Osteoblast (primary cell): ENCODE measurements at regions not wholly inside any gene's neighbourhood (a gene's known extent, or its start where the extent isn't known, plus 50 kb on each side); places are given as distances from the start of the nearest gene placed in this dataset.

Source experiments
- DNase-seq: peaks from one replicate; pipeline ENCODE4 v3.0.0; 2011; ENCODE audit warnings: low spot score, mixed read lengths; ENCODE audit not compliant: insufficient read length; ENCODE audit errors: missing footprints
- H2AFZ ChIP-seq: 2 replicates; pipeline ENCODE4 v1.6.0; 2011; ENCODE audit warnings: mild to moderate bottlenecking, low read length
- H3K27ac ChIP-seq: 2 replicates; pipeline ENCODE4 v1.5.1; 2011; ENCODE audit warnings: mild to moderate bottlenecking, low read depth, low read length, moderate library complexity
- H3K27me3 ChIP-seq: 2 replicates; pipeline ENCODE4 v1.6.0; 2012; ENCODE audit warnings: mild to moderate bottlenecking, control low read depth, inconsistent platforms, low read length, moderate library complexity; ENCODE audit not compliant: insufficient read depth
- H3K36me3 ChIP-seq: 2 replicates; pipeline ENCODE4 v1.5.1; 2011; ENCODE audit warnings: mild to moderate bottlenecking, low read length, control low read depth, moderate library complexity; ENCODE audit not compliant: insufficient read depth
- H3K4me1 ChIP-seq: 2 replicates; pipeline ENCODE4 v1.5.1; 2011; ENCODE audit warnings: mild to moderate bottlenecking, low read length, control low read depth, moderate library complexity; ENCODE audit not compliant: insufficient read depth
- H3K4me2 ChIP-seq: 2 replicates; pipeline ENCODE4 v1.6.0; 2011; ENCODE audit warnings: mild to moderate bottlenecking, low read length; ENCODE audit not compliant: insufficient read depth
- H3K4me3 ChIP-seq: fragments of 200-600 bp; sonication (generic); 3 replicates; pipeline ENCODE4 v1.5.1; 2012; ENCODE audit warnings: mild to moderate bottlenecking, low read length, inconsistent platforms; ENCODE audit not compliant: insufficient read depth
- H3K79me2 ChIP-seq: 2 replicates; pipeline ENCODE4 v1.6.0; 2012; ENCODE audit warnings: mild to moderate bottlenecking, low read length, control low read depth, inconsistent platforms; ENCODE audit not compliant: insufficient read depth
- H3K9me3 ChIP-seq: 2 replicates; pipeline ENCODE4 v1.5.1; 2011; ENCODE audit warnings: low read depth, low read length, control low read depth
- H4K20me1 ChIP-seq: 2 replicates; pipeline ENCODE4 v1.6.0; 2012; ENCODE audit warnings: mild to moderate bottlenecking, low read length, control low read depth; ENCODE audit not compliant: insufficient read depth
- TF ChIP-seq, protein P1 (sequence below): IDR thresholded peaks from 2 replicates; pipeline ENCODE4 v1.5.1; 2011; ENCODE audit warnings: mild to moderate bottlenecking, low read depth, low read length, moderate library complexity; ENCODE audit errors: extremely low read depth

DNA sequence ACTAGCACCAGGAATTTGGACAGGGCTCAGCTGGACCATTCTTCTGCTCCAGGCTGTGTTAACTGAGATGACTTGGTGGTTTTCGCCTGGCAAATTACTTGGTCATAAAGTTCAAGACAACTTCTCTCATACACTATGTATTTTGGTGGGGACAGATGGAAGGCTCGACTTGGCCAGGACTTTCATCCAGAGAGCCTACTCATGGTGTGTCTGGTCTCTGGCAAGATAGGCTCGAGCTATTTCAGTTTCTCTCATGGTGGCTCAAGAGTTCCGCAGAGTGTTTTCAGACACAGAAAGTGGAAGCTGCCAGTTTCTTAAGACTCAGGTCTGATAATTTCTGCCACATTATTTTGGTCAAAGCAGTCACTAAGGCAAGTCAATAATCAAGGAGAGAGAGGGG is 135.6 kb downstream of the IRX2 start:
- DNase-seq, result no peak
- Histone ChIP-seq H3K27ac (no peak overlapping the region), H3K36me3 (no peaks in the 10 kb centered on the region), H3K4me2 (no peak overlapping the region), H3K4me3 (no peak overlapping the region), H3K9me3 (peaks cover 2% of the 10 kb centered on the region), H3K4me1 (no peaks in the 10 kb centered on the region), H3K27me3 (no peaks in the 10 kb centered on the region), H4K20me1 (no peaks in the 10 kb centered on the region), H2AFZ (no peak overlapping the region), H3K79me2 (no peaks in the 10 kb centered on the region)
- TF ChIP-seq, protein P1, sequence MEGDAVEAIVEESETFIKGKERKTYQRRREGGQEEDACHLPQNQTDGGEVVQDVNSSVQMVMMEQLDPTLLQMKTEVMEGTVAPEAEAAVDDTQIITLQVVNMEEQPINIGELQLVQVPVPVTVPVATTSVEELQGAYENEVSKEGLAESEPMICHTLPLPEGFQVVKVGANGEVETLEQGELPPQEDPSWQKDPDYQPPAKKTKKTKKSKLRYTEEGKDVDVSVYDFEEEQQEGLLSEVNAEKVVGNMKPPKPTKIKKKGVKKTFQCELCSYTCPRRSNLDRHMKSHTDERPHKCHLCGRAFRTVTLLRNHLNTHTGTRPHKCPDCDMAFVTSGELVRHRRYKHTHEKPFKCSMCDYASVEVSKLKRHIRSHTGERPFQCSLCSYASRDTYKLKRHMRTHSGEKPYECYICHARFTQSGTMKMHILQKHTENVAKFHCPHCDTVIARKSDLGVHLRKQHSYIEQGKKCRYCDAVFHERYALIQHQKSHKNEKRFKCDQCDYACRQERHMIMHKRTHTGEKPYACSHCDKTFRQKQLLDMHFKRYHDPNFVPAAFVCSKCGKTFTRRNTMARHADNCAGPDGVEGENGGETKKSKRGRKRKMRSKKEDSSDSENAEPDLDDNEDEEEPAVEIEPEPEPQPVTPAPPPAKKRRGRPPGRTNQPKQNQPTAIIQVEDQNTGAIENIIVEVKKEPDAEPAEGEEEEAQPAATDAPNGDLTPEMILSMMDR, result no peak

- no peaks in the 10 kb centered on the region for H3K36me3 ChIP-seq
- no peak overlapping the region for H2AFZ ChIP-seq
- H3K27ac ChIP-seq, result no peak overlapping the region
- H3K4me3 ChIP-seq, result no peak overlapping the region
- H3K9me3 ChIP-seq, result peaks cover 2% of the 10 kb centered on the region
- no peak for DNase-seq
- H3K4me2 ChIP-seq, result no peak overlapping the region
- H3K4me1 ChIP-seq, result no peaks in the 10 kb centered on the region
- TF ChIP-seq, protein P1, result no peak
- H3K27me3 ChIP-seq, result no peaks in the 10 kb centered on the region
- no peaks in the 10 kb centered on the region for H3K79me2 ChIP-seq
- H4K20me1 ChIP-seq, result no peaks in the 10 kb centered on the region
These were observed 136.9 kb downstream of the IRX2 start for GRCh38 chr5:2614571-2614970.

DNA sequence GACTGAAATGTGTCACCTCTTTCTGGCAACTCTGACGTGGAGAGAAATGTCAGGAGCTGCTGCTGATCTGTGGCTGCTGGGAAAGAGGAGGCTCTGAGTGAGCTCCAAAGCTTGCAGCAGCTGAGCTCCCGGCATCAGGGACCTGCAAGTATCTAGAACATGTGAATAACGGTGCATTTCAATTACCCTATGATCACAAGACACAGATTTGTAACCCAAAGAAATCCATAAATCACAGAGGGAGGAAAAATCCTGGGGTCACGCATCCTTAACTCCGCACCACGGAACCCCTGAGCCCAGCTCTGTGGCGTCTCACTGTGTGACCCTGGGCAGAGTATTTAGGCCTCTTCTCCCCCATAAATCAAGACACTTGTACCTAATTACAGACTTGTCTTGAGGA is 139.8 kb downstream of the IRX2 start:
- DNase-seq, result no peak
- no peaks in the 10 kb centered on the region for H3K79me2 ChIP-seq
- TF ChIP-seq, protein P1, result no peak
- no peaks in the 10 kb centered on the region for H3K36me3 ChIP-seq
- H3K4me3 ChIP-seq, result no peak overlapping the region
- no peak overlapping the region for H2AFZ ChIP-seq
- H3K27me3 ChIP-seq, result no peaks in the 10 kb centered on the region
- no peaks in the 10 kb centered on the region for H4K20me1 ChIP-seq
- no peak overlapping the region for H3K4me2 ChIP-seq
- peaks cover 4% of the 10 kb centered on the region for H3K9me3 ChIP-seq
- no peaks in the 10 kb centered on the region for H3K4me1 ChIP-seq
- no peak overlapping the region for H3K27ac ChIP-seq

DNA sequence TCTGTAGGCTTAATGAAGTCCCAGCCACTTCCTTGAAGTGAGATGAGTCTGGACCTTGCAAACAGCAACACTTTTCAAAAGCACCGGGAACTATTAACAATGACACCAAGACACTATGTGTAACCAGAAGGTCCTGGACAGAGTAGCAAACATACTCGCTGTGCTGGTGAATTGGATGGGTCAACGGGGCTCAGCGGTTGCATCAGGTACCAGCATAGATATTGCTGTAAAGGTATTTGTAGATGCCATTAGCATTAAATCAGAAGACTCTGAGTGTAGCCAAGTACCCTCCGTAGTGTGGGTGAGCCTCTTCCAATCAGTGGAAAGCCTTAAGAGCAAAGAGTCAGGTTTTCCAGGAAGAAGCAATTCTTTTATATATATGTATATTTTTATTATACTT is 140.5 kb downstream of the IRX2 start:
- DNase-seq, result no peak
- no peaks in the 10 kb centered on the region for H3K4me1 ChIP-seq
- H3K9me3 ChIP-seq, result peaks cover 4% of the 10 kb centered on the region
- no peaks in the 10 kb centered on the region for H3K36me3 ChIP-seq
- no peak overlapping the region for H3K27ac ChIP-seq
- no peaks in the 10 kb centered on the region for H4K20me1 ChIP-seq
- TF ChIP-seq, protein P1, result no peak
- H3K27me3 ChIP-seq, result no peaks in the 10 kb centered on the region
- no peak overlapping the region for H2AFZ ChIP-seq
- H3K79me2 ChIP-seq, result no peaks in the 10 kb centered on the region
- H3K4me2 ChIP-seq, result no peak overlapping the region
- no peak overlapping the region for H3K4me3 ChIP-seq
